NT2/D1 (cell line): ENCODE measurements at regions not wholly inside any gene's neighbourhood (a gene's known extent, or its start where the extent isn't known, plus 50 kb on each side); places are given as distances from the start of the nearest gene placed in this dataset.

Source experiments
- SUZ12 ChIP-seq: IDR thresholded peaks from 2 replicates; pipeline ENCODE4 v1.6.1; 2011; ENCODE audit not compliant: insufficient read length, insufficient read depth; ENCODE audit errors: extremely low read depth
- YY1 ChIP-seq: IDR thresholded peaks from 2 replicates; pipeline ENCODE4 v1.6.1; 2011; ENCODE audit not compliant: insufficient read length, insufficient read depth
- ZNF274 ChIP-seq: IDR thresholded peaks from 2 replicates; pipeline ENCODE4 v1.6.1; 2011; ENCODE audit warnings: mild to moderate bottlenecking, low read depth, low read length

- TF ChIP-seq SUZ12 (no peak), YY1 (no peak), ZNF274 (no peak)
Measured at GRCh38 chr3:55405436-55405835, 81.7 kb downstream of the WNT5A start.
